DND-41 (cell line): ENCODE measurements at regions not wholly inside any gene's neighbourhood (a gene's known extent, or its start where the extent isn't known, plus 50 kb on each side); places are given as distances from the start of the nearest gene placed in this dataset.

Experiments
- EZH2 ChIP-seq: IDR thresholded peaks from 3 replicates; pipeline ENCODE4 v1.6.1; 2012; ENCODE audit warnings: borderline replicate concordance, low read depth, mild to moderate bottlenecking, moderate library complexity, low read length, inconsistent platforms; ENCODE audit not compliant: severe bottlenecking
- TF ChIP-seq, protein P1 (sequence below): IDR thresholded peaks from 2 replicates; pipeline ENCODE4 v1.5.1; 2012; ENCODE audit warnings: borderline replicate concordance, low read length, moderate library complexity, mild to moderate bottlenecking; ENCODE audit not compliant: poor library complexity, severe bottlenecking; ENCODE audit errors: extremely low read depth

- TF ChIP-seq, protein P1, sequence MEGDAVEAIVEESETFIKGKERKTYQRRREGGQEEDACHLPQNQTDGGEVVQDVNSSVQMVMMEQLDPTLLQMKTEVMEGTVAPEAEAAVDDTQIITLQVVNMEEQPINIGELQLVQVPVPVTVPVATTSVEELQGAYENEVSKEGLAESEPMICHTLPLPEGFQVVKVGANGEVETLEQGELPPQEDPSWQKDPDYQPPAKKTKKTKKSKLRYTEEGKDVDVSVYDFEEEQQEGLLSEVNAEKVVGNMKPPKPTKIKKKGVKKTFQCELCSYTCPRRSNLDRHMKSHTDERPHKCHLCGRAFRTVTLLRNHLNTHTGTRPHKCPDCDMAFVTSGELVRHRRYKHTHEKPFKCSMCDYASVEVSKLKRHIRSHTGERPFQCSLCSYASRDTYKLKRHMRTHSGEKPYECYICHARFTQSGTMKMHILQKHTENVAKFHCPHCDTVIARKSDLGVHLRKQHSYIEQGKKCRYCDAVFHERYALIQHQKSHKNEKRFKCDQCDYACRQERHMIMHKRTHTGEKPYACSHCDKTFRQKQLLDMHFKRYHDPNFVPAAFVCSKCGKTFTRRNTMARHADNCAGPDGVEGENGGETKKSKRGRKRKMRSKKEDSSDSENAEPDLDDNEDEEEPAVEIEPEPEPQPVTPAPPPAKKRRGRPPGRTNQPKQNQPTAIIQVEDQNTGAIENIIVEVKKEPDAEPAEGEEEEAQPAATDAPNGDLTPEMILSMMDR, result no peak
- no peak for TF ChIP-seq EZH2
Measured at GRCh38 chr5:154577416-154577815, 99.4 kb upstream of the HAND1 start.
